CD4-positive, alpha-beta memory T cell (primary cell): ENCODE measurements at regions not wholly inside any gene's neighbourhood (a gene's known extent, or its start where the extent isn't known, plus 50 kb on each side); places are given as distances from the start of the nearest gene placed in this dataset.

Experiments
- CTCF ChIA-PET: fragments of 350-600 bp; sonication (Branson Sonifier 250); formaldehyde crosslinking; loops from one replicate; lab custom pipeline; 2021; ENCODE audit warnings: inconsistent platforms; ENCODE audit not compliant: partially characterized antibody; lab: Charles Lee
- POLR2A ChIA-PET: fragments of 350-600 bp; sonication (Branson Sonifier 250); formaldehyde crosslinking; loops from one replicate; lab custom pipeline; 2021; ENCODE audit not compliant: partially characterized antibody; lab: Charles Lee
- DNase-seq, 5 donors: peaks; one replicate each; pipeline versions ENCODE4 v3.0.0 to v3.0.0-alpha.2; 2020 to 2022; ENCODE audit warnings: mixed read lengths in 1 of 5
- H3K27ac ChIP-seq: one replicate; pipeline ENCODE4 v1.7.0; 2013; ENCODE audit warnings: low read depth, low read length
- H3K27me3 ChIP-seq: 2 replicates; pipeline ENCODE4 v1.7.0; 2013; ENCODE audit warnings: mild to moderate bottlenecking, low read length, moderate library complexity; ENCODE audit not compliant: insufficient read depth
- H3K36me3 ChIP-seq: 2 replicates; pipeline ENCODE4 v1.7.0; 2013; ENCODE audit warnings: mild to moderate bottlenecking, low read length, moderate library complexity; ENCODE audit not compliant: insufficient read depth
- H3K4me1 ChIP-seq: 2 replicates; pipeline ENCODE4 v1.7.0; 2013; ENCODE audit warnings: mild to moderate bottlenecking, low read length, moderate library complexity; ENCODE audit not compliant: insufficient read depth
- H3K4me3 ChIP-seq, 2 donors: one replicate each; pipeline ENCODE4 v1.7.0; 2013; ENCODE audit warnings: low read length in 2 of 2, mild to moderate bottlenecking in 1 of 2
- H3K9me3 ChIP-seq, 2 donors: one replicate each; pipeline ENCODE4 v1.7.0; 2013; ENCODE audit warnings: low read length in 2 of 2, control low read depth in 1 of 2; ENCODE audit not compliant: control insufficient read depth in 1 of 2
- H3K27ac Mint-ChIP-seq, 7 donors: one replicate each; pipeline ENCODE4 v1.8.0; 2020 to 2021; ENCODE audit warnings: mixed read lengths in 7 of 7, mild to moderate bottlenecking in 6 of 7, inconsistent platforms in 3 of 7, moderate library complexity in 3 of 7
- H3K27me3 Mint-ChIP-seq, 2 donors: one replicate each; pipeline ENCODE4 v1.8.0; 2020 to 2021; ENCODE audit warnings: mixed read lengths in 2 of 2
- H3K36me3 Mint-ChIP-seq, 2 donors: one replicate each; pipeline ENCODE4 v1.8.0; 2020 to 2021; ENCODE audit warnings: mixed read lengths in 2 of 2, inconsistent platforms in 1 of 2, mild to moderate bottlenecking in 1 of 2
- H3K4me1 Mint-ChIP-seq, 4 donors: one replicate each; pipeline ENCODE4 v1.8.0; 2020 to 2021; ENCODE audit warnings: mixed read lengths in 4 of 4, mild to moderate bottlenecking in 1 of 4
- H3K4me3 Mint-ChIP-seq, 8 donors: one replicate each; pipeline ENCODE4 v1.8.0; 2020 to 2021; ENCODE audit warnings: mixed read lengths in 8 of 8, mild to moderate bottlenecking in 7 of 8, moderate library complexity in 6 of 8, inconsistent platforms in 3 of 8
- H3K9me3 Mint-ChIP-seq, 8 donors: one replicate each; pipeline ENCODE4 v1.8.0; 2020 to 2021; ENCODE audit warnings: mixed read lengths in 8 of 8, mild to moderate bottlenecking in 5 of 8, inconsistent platforms in 3 of 8, moderate library complexity in 1 of 8
- intact Hi-C: fragments of 100-400 bp; cut with micrococcal nuclease; formaldehyde crosslinking; loops from one replicate; pipeline ENCODE4 v1.15.1; 2023

DNA sequence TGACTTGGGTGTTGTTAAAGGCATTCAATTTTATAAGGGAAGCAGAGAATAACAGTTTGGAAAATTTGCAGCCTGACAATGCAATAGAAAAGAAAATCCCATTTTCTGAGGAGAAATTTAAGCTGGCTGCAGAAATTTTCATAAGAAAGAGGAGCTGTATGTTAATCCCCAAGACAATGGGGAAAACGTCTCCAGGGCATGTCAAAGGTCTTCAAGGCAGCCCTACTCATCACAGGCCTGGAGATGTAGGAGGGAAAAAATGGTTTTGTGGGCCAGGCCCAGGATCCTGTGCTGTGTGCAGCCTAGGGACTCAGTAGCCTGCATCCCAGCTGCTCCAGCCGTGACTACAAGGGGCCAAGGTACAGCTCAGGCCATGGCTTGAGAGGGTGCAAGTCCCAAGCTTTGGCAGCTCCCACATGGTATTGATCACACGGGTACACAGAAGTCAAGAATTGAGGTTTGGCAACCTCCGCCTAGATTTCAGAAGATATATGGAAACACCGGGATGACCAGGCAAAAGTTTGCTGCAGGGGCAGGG is 846.4 kb downstream of the C12orf50 start:
- intact Hi-C loops, result no loop called here
- Mint-ChIP-seq H3K36me3 (no peaks in the 10 kb centered on the region), H3K27me3 (no peaks in the 10 kb centered on the region), H3K27ac (no peak overlapping the region), H3K9me3 (peaks cover 0 to 6% (median 2%) of the 10 kb centered on the region in 8 donors), H3K4me3 (peak overlapping the region in 1 of 8 donors; percentile 16), H3K4me1 (no peaks in the 10 kb centered on the region)
- no peaks in the 10 kb centered on the region for H3K9me3 ChIP-seq
- CTCF ChIA-PET, result no interaction called here
- H3K27me3 ChIP-seq, result no peaks in the 10 kb centered on the region
- no peaks in the 10 kb centered on the region for H3K36me3 ChIP-seq
- H3K4me1 ChIP-seq, result no peaks in the 10 kb centered on the region
- no peak overlapping the region for H3K27ac ChIP-seq
- no peak overlapping the region for H3K4me3 ChIP-seq
- POLR2A ChIA-PET, result no interaction called here
- DNase-seq, result peak in 1 of 5 donors; percentile 27

DNA sequence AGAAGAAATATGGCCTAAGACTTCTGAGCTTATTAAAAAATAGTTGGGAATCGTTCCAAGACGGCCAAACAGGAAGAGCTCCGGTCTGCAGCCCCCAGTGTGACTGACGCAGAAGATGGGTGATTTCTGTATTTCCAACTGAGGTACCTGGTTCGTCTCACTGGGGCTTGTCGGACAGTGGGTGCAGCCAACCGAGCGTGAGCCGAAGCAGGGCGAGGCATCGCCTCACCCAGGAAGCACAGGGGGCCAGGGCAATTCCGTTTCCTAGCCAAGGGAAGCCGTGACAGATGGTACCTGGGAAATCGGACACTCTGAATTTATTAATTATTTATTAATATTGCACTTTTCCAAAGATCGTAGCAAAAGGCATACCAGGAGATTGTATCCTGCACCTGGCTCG is 857.8 kb downstream of the C12orf50 start:
- ChIA-PET POLR2A (no interaction called here), CTCF (no interaction called here)
- Mint-ChIP-seq H3K36me3 (no peaks in the 10 kb centered on the region), H3K27me3 (no peaks in the 10 kb centered on the region), H3K9me3 (peaks cover 9 to 49% (median 25%) of the 10 kb centered on the region in 8 donors), H3K4me3 (no peak overlapping the region), H3K27ac (no peak overlapping the region), H3K4me1 (no peaks in the 10 kb centered on the region)
- no peak overlapping the region for H3K27ac ChIP-seq
- no peak overlapping the region for H3K4me3 ChIP-seq
- H3K36me3 ChIP-seq, result no peaks in the 10 kb centered on the region
- intact Hi-C loops, result no loop called here
- peaks cover 0 to 4% of the 10 kb centered on the region in 2 donors for H3K9me3 ChIP-seq
- no peak for DNase-seq
- H3K4me1 ChIP-seq, result no peaks in the 10 kb centered on the region
- no peaks in the 10 kb centered on the region for H3K27me3 ChIP-seq

DNA sequence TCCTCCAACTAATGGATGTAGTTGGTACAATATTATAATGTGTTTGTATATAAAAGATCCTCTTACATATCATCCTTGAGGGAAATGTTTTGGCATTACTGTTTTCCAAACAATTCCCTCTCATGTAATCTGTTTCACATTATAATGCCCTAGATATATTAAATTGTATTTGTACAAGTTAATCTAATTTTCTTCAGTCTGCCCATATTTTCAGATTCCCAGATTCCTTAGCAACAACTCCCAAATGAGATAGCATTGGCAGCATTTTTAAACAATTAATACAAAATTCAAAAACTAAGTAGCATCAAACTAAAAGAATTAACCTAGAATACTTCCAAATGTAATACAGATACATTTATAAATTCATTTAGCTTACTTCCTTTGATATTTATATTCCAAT is 860.2 kb downstream of the C12orf50 start:
- H3K27ac Mint-ChIP-seq, result no peak overlapping the region
- H3K4me3 Mint-ChIP-seq, result no peak overlapping the region
- Histone ChIP-seq H3K9me3 (peaks cover 0 to 4% of the 10 kb centered on the region in 2 donors), H3K4me1 (no peaks in the 10 kb centered on the region), H3K27me3 (no peaks in the 10 kb centered on the region), H3K36me3 (no peaks in the 10 kb centered on the region), H3K27ac (no peak overlapping the region), H3K4me3 (no peak overlapping the region)
- H3K9me3 Mint-ChIP-seq, result peaks cover 4 to 41% (median 27%) of the 10 kb centered on the region in 8 donors
- no peak for DNase-seq
- ChIA-PET POLR2A (no interaction called here), CTCF (no interaction called here)
- H3K4me1 Mint-ChIP-seq, result no peaks in the 10 kb centered on the region
- H3K27me3 Mint-ChIP-seq, result no peaks in the 10 kb centered on the region
- H3K36me3 Mint-ChIP-seq, result no peaks in the 10 kb centered on the region
- intact Hi-C loops, result no loop called here

DNA sequence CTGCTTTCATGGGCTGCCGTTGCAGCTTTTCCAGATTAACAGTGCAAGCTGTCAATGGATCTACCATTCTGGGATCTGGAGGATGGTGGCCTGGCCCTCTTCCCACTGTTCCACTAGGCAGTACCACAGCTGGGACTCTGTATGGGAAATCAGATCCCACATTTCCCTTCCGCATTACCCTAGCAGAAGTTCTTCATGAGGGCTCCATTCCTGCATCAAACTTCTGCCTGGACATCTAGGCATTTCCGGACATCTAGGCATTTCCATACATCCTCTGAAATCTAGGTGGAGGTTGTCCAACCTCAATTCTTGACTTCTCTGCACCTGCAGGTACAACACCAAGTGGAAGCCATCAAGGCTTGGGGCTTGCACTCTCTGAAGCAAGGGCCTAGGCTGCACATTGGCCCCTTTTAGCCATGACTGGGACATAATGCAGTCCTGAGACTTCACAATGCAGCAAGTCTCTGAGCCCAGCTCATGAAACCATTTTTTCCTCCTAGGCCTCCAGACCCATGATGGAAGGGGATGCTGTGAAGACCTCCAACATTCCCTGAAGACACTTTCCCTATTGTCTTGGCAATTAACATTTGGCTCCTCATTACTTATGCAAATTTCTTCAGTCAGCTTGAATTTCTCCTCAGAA is 863.3 kb downstream of the C12orf50 start:
- H3K27ac Mint-ChIP-seq, result no peak overlapping the region
- Histone ChIP-seq H3K9me3 (peaks cover 0 to 4% of the 10 kb centered on the region in 2 donors), H3K4me3 (no peak overlapping the region), H3K36me3 (no peaks in the 10 kb centered on the region), H3K27me3 (no peaks in the 10 kb centered on the region), H3K4me1 (no peaks in the 10 kb centered on the region), H3K27ac (no peak overlapping the region)
- no peaks in the 10 kb centered on the region for H3K27me3 Mint-ChIP-seq
- no peaks in the 10 kb centered on the region for H3K4me1 Mint-ChIP-seq
- H3K9me3 Mint-ChIP-seq, result peaks cover 2 to 32% (median 20%) of the 10 kb centered on the region in 8 donors
- intact Hi-C loops, result no loop called here
- ChIA-PET CTCF (no interaction called here), POLR2A (no interaction called here)
- no peaks in the 10 kb centered on the region for H3K36me3 Mint-ChIP-seq
- H3K4me3 Mint-ChIP-seq, result no peak overlapping the region
- DNase-seq, result no peak

DNA sequence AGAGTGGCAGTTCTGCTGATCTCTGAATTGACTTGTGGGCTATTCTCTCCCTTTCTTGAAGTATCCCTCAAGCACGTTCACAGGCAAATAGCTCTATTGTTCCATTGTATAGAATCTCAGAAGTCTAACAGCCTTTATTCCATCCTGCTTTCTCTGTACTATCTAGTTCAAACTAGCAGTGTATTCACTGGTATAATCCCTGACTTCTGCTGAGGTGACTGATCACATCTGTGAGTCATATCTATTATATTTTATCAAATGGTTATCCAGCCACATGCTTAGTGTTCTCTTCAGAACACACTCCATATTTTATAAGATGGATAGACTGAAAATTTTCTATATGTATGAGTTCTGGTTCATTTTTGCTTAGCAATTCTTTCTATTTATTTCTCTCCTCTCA is 866.1 kb downstream of the C12orf50 start:
- no peaks in the 10 kb centered on the region for H3K4me1 Mint-ChIP-seq
- no peaks in the 10 kb centered on the region for H3K27me3 Mint-ChIP-seq
- H3K4me3 Mint-ChIP-seq, result no peak overlapping the region
- Histone ChIP-seq H3K9me3 (peaks cover 0 to 4% of the 10 kb centered on the region in 2 donors), H3K36me3 (no peaks in the 10 kb centered on the region), H3K27me3 (no peaks in the 10 kb centered on the region), H3K4me3 (no peak overlapping the region), H3K4me1 (no peaks in the 10 kb centered on the region), H3K27ac (no peak overlapping the region)
- ChIA-PET POLR2A (no interaction called here), CTCF (interaction anchor here (0.7 kb wide), 1 partner anchor 536 kb away, joined by 3 read pairs; no protein-coding TSS in a partner anchor)
- intact Hi-C loops, result no loop called here
- H3K27ac Mint-ChIP-seq, result no peak overlapping the region
- DNase-seq, result no peak
- H3K9me3 Mint-ChIP-seq, result peaks cover 0 to 25% (median 17%) of the 10 kb centered on the region in 8 donors
- no peaks in the 10 kb centered on the region for H3K36me3 Mint-ChIP-seq

DNA sequence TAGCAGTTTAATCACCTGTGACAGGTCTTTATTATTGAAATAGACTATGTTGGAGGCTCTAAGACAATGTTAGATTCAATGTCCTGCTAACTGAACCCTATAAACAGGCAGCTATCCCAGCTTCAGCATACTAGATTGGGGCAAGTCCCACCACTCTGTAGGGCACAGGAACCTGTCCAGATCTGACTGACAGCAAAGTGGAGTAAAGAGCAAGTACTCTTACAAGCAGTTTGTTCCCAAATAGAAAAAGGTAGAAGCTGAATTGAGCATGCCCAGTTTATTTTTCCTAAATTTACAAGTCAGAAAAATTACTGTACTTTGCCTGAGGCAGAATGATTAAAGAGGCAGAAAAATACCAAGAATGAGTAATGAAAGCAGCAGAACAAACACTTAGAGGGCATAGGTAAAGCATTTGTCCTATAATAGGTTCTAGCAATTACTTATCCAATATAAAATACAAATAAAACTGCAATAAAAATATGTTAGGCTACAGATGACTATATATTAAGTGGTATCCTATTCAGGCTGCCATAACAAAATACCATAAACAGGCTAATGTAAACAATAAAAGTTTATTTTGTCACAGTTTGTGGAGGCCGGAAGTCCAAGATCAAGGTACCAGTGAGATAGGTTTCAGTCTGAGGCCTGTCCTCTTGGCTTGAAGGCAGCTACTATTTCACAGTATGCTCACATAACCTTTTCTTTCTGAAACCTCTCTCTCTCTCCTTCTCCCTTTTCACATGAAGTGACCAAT is 868.2 kb downstream of the C12orf50 start:
- POLR2A ChIA-PET, result no interaction called here
- H3K27ac ChIP-seq, result no peak overlapping the region
- no peak overlapping the region for H3K27ac Mint-ChIP-seq
- no peaks in the 10 kb centered on the region for H3K4me1 Mint-ChIP-seq
- no peaks in the 10 kb centered on the region for H3K36me3 ChIP-seq
- H3K27me3 ChIP-seq, result no peaks in the 10 kb centered on the region
- CTCF ChIA-PET, result no interaction called here
- no peaks in the 10 kb centered on the region for H3K36me3 Mint-ChIP-seq
- H3K4me1 ChIP-seq, result no peaks in the 10 kb centered on the region
- H3K27me3 Mint-ChIP-seq, result no peaks in the 10 kb centered on the region
- no peak for DNase-seq
- no peak overlapping the region for H3K4me3 ChIP-seq
- H3K9me3 ChIP-seq, result no peaks in the 10 kb centered on the region
- no peak overlapping the region for H3K4me3 Mint-ChIP-seq
- intact Hi-C loops, result no loop called here
- peaks cover 0 to 11% (median 8%) of the 10 kb centered on the region in 8 donors for H3K9me3 Mint-ChIP-seq

DNA sequence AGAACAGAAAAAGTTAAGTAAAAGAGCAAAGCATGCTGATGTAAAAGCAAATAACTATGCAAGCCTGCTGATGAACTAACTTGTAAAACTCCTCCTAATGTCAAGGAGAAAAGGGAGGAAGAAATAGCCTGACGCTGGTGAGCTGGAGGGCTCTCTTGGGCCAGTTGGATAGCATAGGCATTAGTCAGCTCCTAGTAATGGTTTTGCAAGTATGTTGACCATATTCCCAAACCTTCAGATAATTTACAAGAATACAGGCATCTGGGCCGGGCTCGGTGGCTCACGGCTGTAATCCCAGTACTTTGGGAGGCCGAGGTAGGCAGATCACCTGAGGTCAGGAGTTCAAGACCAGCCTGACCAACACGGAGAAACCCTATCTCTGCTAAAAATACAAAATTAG is 871.4 kb downstream of the C12orf50 start:
- POLR2A ChIA-PET, result no interaction called here
- DNase-seq, result no peak
- Mint-ChIP-seq H3K4me1 (no peaks in the 10 kb centered on the region), H3K9me3 (peaks cover 0 to 4% (median 1%) of the 10 kb centered on the region in 8 donors), H3K4me3 (no peak overlapping the region), H3K27me3 (no peaks in the 10 kb centered on the region), H3K27ac (no peak overlapping the region), H3K36me3 (no peaks in the 10 kb centered on the region)
- Histone ChIP-seq H3K27ac (no peak overlapping the region), H3K4me1 (no peaks in the 10 kb centered on the region), H3K36me3 (no peaks in the 10 kb centered on the region), H3K9me3 (no peaks in the 10 kb centered on the region), H3K4me3 (no peak overlapping the region), H3K27me3 (no peaks in the 10 kb centered on the region)
- CTCF ChIA-PET, result no interaction called here
- intact Hi-C loops, result no loop called here
